ENCODE measurements at regions not wholly inside any gene's neighbourhood (a gene's known extent, or its start where the extent isn't known, plus 50 kb on each side); places are given as distances from the start of the nearest gene placed in this dataset.
"Not testable (repeated sequence)": the region's sequence is repeated elsewhere in the genome, so short reads cannot be mapped to it uniquely, and the experiment has no call there.

DNA sequence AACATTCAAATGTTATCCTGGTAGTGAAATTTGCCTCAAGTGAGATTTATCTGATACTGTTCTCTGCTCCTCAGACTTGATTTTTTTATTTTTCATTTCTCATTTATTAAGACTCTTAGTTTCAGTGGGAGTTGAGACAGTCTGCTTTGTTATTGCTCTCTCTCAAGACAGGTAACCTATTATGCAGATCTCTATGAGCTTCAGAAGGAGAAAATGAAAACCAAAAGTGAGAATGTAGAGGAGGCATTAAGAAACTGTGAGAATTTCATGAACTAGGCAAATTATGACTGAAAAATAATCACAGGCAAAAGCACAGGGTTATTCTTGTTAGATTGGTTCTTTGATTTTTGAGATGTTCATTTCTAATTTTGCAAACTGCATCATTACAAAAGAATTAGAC lies 290.0 kb upstream of the CHORDC1 start:
- no peaks in the 10 kb centered on the region for H3K36me3 ChIP-seq
- H3K4me1 ChIP-seq, result no peaks in the 10 kb centered on the region

DNA sequence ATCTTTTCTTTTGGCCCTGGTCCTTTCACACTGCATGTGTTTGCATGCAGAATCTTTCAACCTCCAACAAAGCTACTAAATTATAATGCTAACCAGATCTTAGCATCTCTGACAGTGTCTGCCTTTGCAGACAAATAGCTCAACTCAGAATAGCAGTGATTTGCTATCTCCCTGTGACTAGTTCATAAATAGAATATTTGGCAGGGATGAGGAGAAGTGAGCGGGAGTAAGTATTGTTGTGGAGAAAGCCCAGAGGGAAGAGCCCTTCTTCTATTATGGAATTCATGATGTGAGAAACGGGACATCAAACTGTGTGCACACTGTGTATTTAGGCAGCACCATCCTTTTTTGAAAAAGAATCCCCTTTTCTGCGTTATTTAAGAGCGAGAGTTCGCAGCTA lies 288.0 kb upstream of the CHORDC1 start:
- Histone ChIP-seq H3K4me3 (no peak overlapping the region), H3K27me3 (no peaks in the 10 kb centered on the region), H3K27ac (no peak overlapping the region), H3K9me3 (replicated peaks) (no peaks in the 10 kb centered on the region), H3K36me3 (no peaks in the 10 kb centered on the region), H3K4me1 (no peaks in the 10 kb centered on the region)
- no peak for DNase-seq

More for the DNA sequence above, 290.0 kb upstream of the CHORDC1 start:
- H3K4me3 ChIP-seq, result no peak overlapping the region
- DNase-seq, result no peak
- no peak overlapping the region for H3K27ac ChIP-seq
- no peaks in the 10 kb centered on the region for H3K9me3 ChIP-seq (replicated peaks)
- no peaks in the 10 kb centered on the region for H3K27me3 ChIP-seq

- Histone ChIP-seq H3K36me3 (no peaks in the 10 kb centered on the region), H3K4me1 (no peaks in the 10 kb centered on the region), H3K9me3 (replicated peaks) (no peaks in the 10 kb centered on the region), H3K4me3 (no peak overlapping the region), H3K27ac (no peak overlapping the region), H3K27me3 (no peaks in the 10 kb centered on the region)
- no peak for DNase-seq
Observed at GRCh38 chr11:90500922-90501568, 278.2 kb upstream of the CHORDC1 start.

GRCh38 chr11:90496722-90497121 lies 273.9 kb upstream of the CHORDC1 start:
- H3K36me3 ChIP-seq, result no peaks in the 10 kb centered on the region
- no peak overlapping the region for H3K4me3 ChIP-seq
- H3K27me3 ChIP-seq, result no peaks in the 10 kb centered on the region
- H3K27ac ChIP-seq, result no peak overlapping the region
- DNase-seq, result no peak
- no peaks in the 10 kb centered on the region for H3K4me1 ChIP-seq
- H3K9me3 ChIP-seq (replicated peaks), result no peaks in the 10 kb centered on the region

DNA sequence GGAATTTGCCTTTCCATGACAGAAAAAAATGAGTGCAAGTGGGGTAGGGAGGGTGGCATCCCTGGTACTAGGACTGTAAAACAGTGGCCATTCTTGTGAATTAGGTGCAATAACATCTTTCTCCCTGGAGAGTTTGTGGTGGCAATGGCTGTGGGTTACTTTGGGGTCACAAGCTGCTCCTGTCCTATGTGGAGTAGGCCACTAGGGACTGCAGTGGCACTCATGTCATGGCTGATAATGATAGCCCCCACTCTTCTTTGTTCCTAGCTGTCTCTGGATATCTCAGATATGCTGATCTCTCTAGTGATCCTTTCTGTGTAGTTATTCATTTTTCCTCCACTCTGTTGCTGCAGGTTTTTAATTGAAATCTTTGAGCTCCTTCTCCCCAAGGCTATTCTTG lies 270.5 kb upstream of the CHORDC1 start:
- no peak overlapping the region for H3K4me3 ChIP-seq
- H3K4me1 ChIP-seq, result no peaks in the 10 kb centered on the region
- no peaks in the 10 kb centered on the region for H3K9me3 ChIP-seq (replicated peaks)
- H3K36me3 ChIP-seq, result no peaks in the 10 kb centered on the region
- no peak for DNase-seq
- H3K27ac ChIP-seq, result no peak overlapping the region
- no peaks in the 10 kb centered on the region for H3K27me3 ChIP-seq

GRCh38 chr11:90491466-90491865 lies 268.6 kb upstream of the CHORDC1 start:
- no peaks in the 10 kb centered on the region for H3K36me3 ChIP-seq
- H3K4me1 ChIP-seq, result no peaks in the 10 kb centered on the region
- H3K27ac ChIP-seq, result no peak overlapping the region
- no peak overlapping the region for H3K4me3 ChIP-seq
- DNase-seq, result no peak
- no peaks in the 10 kb centered on the region for H3K27me3 ChIP-seq
- H3K9me3 ChIP-seq (replicated peaks), result no peaks in the 10 kb centered on the region

DNA sequence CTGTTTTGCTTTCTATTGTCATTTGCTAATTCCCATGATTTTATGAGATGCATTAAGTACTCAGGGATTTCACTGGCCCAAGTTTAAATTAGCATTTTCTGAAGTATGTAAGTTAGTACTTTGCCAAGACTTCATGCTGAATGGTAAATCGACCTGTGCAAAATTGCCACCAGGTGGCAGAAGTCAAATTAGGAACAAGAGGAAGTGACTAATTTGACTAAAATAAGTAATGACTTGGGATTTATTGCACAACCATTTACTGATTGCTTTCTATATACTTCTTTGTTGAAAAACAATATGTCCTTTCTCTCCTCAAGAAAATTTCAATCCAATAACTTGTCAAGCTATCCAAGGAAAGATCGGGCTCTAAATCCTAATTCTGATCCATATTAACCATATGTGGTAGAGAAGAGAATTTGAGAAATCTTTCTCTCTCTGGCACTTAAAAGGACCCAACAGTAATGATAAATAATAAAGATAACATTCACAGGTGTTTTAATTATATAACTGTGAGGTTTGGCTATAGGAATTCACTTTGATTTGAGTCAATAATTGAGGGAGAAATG lies 253.7 kb upstream of the CHORDC1 start:
- Histone ChIP-seq H3K9me3 (replicated peaks) (no peaks in the 10 kb centered on the region), H3K4me3 (no peak overlapping the region), H3K4me1 (no peaks in the 10 kb centered on the region), H3K27me3 (no peaks in the 10 kb centered on the region), H3K27ac (no peak overlapping the region), H3K36me3 (no peaks in the 10 kb centered on the region)
- peak; percentile 11 to 34 for DNase-seq

DNA sequence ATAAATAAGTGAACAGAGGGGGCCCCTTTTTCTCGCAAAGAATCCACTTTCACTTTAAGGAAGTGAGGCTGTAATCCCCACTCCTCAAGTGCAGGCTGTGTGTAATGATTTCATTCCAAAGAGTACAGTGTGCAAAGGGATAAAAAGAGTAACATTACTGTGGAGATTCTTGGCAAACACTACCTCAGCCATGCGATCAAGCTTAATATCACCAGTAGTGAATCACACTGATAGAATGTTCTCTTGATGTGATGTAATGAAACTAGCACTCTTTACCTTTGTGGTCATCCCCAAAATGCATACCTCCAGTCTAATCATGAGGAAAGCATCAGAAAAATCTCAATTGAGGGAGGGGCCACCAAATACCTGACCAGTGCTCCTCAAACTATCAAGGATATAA lies 246.1 kb upstream of the CHORDC1 start:
- H3K27me3 ChIP-seq, result no peaks in the 10 kb centered on the region
- no peaks in the 10 kb centered on the region for H3K36me3 ChIP-seq
- DNase-seq, result no peak
- H3K27ac ChIP-seq, result no peak overlapping the region
- no peaks in the 10 kb centered on the region for H3K9me3 ChIP-seq (replicated peaks)
- H3K4me3 ChIP-seq, result no peak overlapping the region
- no peaks in the 10 kb centered on the region for H3K4me1 ChIP-seq

GRCh38 chr11:90465553-90465952 lies 242.7 kb upstream of the CHORDC1 start:
- Histone ChIP-seq H3K27ac (no peak overlapping the region), H3K27me3 (no peaks in the 10 kb centered on the region), H3K36me3 (no peaks in the 10 kb centered on the region), H3K4me3 (no peak overlapping the region), H3K9me3 (replicated peaks) (no peaks in the 10 kb centered on the region), H3K4me1 (no peaks in the 10 kb centered on the region)
- DNase-seq, result no peak

GRCh38 chr11:90455347-90455920 lies 232.6 kb upstream of the CHORDC1 start:
- H3K27ac ChIP-seq; H3K36me3 ChIP-seq; DNase-seq; H3K4me1 ChIP-seq; H3K4me3 ChIP-seq; H3K27me3 ChIP-seq; H3K9me3 ChIP-seq (replicated peaks): not testable (repeated sequence)

DNA sequence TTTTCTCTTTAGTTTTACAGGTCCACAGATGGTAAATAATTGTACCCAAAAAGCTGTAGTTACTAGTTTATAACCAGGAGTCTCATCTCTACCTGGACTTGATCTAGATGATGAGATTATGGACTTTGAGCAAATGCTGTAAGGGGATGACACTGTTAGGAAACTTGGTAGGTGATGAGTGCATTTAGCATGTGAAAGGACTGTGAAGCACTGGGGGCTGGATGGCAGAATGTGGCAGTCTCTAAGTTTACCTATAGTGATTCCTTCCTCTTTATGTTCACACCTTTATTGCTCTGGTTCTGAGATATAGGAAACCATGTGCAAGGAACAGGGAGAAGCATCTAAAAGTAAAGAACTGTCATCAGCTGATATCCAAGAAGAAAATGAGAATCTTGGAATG lies 230.7 kb upstream of the CHORDC1 start:
- Histone ChIP-seq H3K36me3 (no peaks in the 10 kb centered on the region), H3K27ac (no peak overlapping the region), H3K27me3 (no peaks in the 10 kb centered on the region), H3K9me3 (replicated peaks) (no peaks in the 10 kb centered on the region), H3K4me1 (no peaks in the 10 kb centered on the region), H3K4me3 (no peak overlapping the region)
- no peak for DNase-seq

GRCh38 chr11:90449606-90450005 lies 226.8 kb upstream of the CHORDC1 start:
- Histone ChIP-seq H3K36me3 (no peaks in the 10 kb centered on the region), H3K4me1 (no peaks in the 10 kb centered on the region), H3K27me3 (no peaks in the 10 kb centered on the region), H3K9me3 (replicated peaks) (no peaks in the 10 kb centered on the region), H3K27ac (no peak overlapping the region), H3K4me3 (no peak overlapping the region)
- no peak for DNase-seq

GRCh38 chr11:90448256-90448655 lies 225.4 kb upstream of the CHORDC1 start:
- DNase-seq, result no peak
- Histone ChIP-seq H3K36me3 (no peaks in the 10 kb centered on the region), H3K4me1 (no peaks in the 10 kb centered on the region), H3K27ac (no peak overlapping the region), H3K9me3 (replicated peaks) (no peaks in the 10 kb centered on the region), H3K4me3 (no peak overlapping the region), H3K27me3 (no peaks in the 10 kb centered on the region)

DNA sequence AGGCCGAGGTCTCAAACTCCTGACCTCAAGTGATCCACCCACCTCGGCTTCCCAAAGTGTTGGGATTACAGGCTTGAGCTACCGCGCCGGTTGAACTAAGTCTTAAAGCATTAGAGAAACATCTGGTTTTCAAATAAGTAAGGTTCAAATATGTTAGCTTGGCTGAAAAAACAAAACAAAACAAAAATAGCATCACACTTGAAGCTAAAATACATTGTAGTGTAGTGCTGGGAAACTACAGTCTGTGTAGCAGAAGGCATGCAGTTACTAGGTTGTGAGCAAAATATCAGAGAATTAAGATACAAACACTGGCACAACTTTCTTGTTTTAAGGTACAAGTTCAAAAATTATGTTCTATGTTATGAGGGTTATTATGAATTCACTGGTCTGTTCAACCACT lies 224.8 kb upstream of the CHORDC1 start:
- Histone ChIP-seq H3K4me1 (no peaks in the 10 kb centered on the region), H3K4me3 (no peak overlapping the region), H3K36me3 (no peaks in the 10 kb centered on the region), H3K9me3 (replicated peaks) (no peaks in the 10 kb centered on the region), H3K27ac (no peak overlapping the region), H3K27me3 (no peaks in the 10 kb centered on the region)
- no peak for DNase-seq

DNA sequence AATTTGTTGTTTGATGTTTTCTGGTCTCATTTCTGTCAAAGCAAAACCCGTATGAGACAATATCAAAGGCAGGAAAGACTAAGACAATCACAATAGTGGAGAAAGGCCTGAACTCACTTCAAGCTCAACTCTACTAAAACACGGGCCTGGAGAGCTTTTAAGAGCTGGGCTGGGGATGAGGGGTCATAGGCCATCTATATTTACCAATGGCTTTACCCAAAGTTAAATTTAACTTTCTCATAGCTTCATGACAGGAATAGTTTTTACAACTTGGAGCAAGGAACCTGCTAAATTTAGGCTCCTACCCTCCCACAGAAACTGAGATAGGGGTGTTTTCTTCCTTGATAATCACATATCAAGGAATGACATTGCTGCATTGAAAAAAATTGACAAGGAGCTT lies 223.4 kb upstream of the CHORDC1 start:
- no peak for DNase-seq
- Histone ChIP-seq H3K9me3 (replicated peaks) (no peaks in the 10 kb centered on the region), H3K4me3 (no peak overlapping the region)

GRCh38 chr11:90438069-90438468 lies 215.2 kb upstream of the CHORDC1 start:
- H3K27me3 ChIP-seq, result no peaks in the 10 kb centered on the region
- H3K36me3 ChIP-seq, result no peaks in the 10 kb centered on the region
- no peaks in the 10 kb centered on the region for H3K9me3 ChIP-seq (replicated peaks)
- no peaks in the 10 kb centered on the region for H3K4me1 ChIP-seq
- H3K27ac ChIP-seq, result no peak overlapping the region
- DNase-seq, result no peak
- no peak overlapping the region for H3K4me3 ChIP-seq

More for the DNA sequence above, 223.4 kb upstream of the CHORDC1 start:
- Histone ChIP-seq H3K36me3 (no peaks in the 10 kb centered on the region), H3K27me3 (no peaks in the 10 kb centered on the region), H3K4me1 (no peaks in the 10 kb centered on the region), H3K27ac (no peak overlapping the region)
